Stimulated activated CD8-positive, alpha-beta memory T cell treated with anti-CD3 and anti-CD28 coated beads, Interleukin-12 subunit alpha, Interleukin-12 subunit beta, amount 100 ng/mL, for 1 hour (primary cell): ENCODE measurements at regions not wholly inside any gene's neighbourhood (a gene's known extent, or its start where the extent isn't known, plus 50 kb on each side); places are given as distances from the start of the nearest gene placed in this dataset.
A peak's percentile ranks its signal among the peaks of the same experiment; 100 is the strongest.

Experiments used
- DNase-seq: peaks from one replicate; pipeline ENCODE4 v3.0.0-alpha.2; 2020; ENCODE audit warnings: low read depth

GRCh38 chrX:51437521-51437920 is 58.9 kb downstream of the NUDT11 start:
- DNase-seq = no peak

DNA sequence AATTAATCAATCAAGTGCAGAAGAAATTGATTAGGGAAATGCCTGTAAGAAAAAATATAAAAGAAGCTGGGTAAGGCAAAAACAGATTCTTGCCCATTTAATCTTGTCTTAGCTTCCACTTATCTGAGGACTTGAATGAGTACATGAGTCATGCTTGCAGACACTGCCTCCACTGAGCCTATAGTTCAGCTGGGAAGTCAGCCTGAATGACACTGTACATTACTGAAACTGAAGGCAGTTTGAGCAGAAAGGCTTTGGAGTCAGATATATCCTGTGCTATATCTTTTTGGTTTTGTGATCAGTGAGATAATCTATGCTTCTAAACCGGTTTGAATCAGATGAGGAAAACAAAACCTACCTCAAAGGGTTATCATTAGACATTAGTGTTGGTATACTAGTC is 61.3 kb downstream of the NUDT11 start:
- no peak for DNase-seq

DNA sequence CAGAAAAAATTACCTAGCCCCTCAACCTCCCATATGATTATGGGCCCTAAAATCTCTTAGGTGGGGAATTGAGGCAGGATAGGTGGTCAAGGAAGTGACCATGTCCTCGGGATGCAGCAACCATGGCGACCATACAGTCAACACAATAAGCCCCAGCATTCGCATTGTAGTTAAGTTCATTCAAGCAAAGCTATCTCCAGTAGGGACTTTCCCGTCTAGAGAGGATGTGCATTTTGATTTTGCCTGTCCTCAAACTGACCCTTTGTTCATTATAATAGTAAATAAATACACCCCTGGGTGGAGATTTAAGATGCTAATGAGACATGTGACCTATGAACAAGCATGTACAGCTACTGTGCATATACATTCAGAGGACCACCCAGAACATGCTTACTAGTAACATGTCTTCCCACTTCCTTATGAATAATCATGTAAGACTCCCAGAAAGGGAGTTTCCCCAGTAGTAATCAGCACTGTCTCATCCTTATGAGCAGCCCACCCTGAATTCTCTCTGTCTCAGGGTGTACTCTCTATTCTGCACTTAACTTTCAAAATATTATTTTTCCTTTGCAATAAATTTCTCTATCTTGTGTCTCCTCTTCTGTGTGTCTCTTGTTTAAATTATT is 74.3 kb downstream of the NUDT11 start:
- DNase-seq = no peak

DNA sequence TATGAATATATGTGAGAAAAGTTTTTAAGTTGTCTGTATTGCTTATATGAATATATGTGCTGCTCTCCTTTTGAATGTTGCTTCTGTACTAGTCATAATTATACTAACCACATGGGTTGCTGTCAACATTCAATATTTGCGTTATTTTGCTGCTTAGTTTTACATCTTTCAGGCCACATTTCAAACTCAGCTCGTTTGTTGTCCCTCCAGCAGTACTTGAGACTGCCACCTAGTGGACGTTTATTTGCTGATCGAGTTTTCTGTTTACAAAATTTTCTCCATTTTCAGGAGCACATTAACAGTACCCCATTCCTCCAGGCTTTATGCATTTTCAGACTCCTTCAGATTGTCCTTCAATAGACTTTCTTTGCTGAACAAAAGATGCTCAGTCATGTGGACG is 75.8 kb downstream of the NUDT11 start:
- peak; percentile 5 for DNase-seq

GRCh38 chrX:51408462-51408861 is 75.8 kb downstream of the NUDT10 start:
- no peak for DNase-seq

GRCh38 chrX:51407520-51408409 is 75.1 kb downstream of the NUDT10 start:
- DNase-seq = no peak

GRCh38 chrX:51406688-51407519 is 74.3 kb downstream of the NUDT10 start:
- DNase-seq = no peak

DNA sequence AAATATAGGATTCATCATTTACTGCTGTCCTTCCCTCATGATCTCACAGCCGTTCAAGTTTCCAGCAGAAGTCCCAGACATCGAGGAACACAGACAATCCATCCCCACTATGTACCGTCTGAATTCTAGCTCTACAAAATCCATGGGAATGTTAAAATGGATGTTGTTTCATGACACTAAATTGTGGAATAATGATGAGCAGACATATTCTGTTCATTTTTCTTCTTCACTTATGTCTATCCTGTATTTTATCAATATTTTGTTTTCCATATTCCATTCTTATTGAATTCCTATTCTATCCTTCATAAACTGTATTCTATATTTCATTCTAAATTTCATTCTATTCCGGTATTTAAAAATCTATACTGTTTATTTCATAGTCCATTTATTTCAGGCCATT is 71.8 kb downstream of the NUDT10 start:
- DNase-seq = no peak

DNA sequence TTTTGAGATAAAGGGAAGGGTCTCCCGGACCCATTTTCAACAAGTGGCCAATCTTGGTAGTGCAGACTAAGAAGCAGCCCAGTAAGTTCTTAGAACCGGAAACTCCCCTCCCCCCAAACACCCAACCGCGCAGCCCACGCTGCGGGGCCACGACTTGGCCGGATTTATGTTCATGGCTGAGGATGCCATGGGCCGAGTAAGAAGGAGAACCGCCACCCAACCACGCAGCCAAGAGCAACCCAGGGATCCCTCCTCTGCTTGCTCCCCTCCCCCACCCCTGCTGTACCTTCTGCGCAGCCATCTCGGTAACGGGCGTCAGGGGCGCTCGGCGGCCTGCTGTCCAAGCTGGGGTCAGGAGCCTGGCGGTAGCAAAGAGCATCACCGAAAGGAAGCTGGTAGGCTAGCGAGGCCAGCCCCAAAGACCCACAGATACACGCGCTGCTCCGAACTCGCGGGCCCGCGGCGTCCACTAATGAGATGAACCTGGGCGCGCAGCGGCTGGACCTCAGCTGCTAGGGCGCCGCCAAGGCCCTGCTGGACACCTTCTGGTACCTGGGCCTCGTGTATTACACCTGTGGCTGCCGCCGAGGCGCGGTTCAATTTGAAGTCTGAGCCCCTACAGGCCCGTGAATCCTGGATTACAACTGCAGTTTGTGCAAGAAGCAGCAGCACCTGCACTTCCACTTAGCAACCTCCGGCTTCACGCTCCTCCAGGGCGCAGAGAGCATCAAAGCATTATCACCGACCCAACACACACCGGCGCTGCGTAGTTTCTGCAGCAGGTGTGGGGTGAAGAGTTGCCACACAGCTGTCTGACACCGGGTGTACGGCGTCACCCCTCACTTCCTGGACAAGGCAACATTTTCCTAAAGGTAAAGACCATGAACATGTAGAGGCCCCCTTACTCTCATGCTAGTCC is 63.4 kb downstream of the NUDT10 start:
- DNase-seq = peak; percentile 30

DNA sequence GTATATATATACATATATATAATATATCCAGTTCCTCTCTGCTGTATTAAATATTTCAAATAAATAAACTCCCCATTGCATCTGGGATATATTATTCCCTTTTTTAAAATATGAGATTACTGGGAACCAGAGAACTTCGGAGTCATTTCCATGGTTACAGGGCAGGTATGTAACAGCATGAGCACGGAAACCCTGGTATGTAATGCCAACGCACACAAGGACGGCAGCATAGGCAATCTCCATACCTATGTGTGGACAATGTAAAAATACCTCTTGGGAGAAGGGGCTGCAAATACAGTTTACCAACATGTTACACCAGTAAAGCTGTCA is 62.8 kb downstream of the NUDT10 start:
- DNase-seq = no peak
